ENCODE measurements at regions not wholly inside any gene's neighbourhood (a gene's known extent, or its start where the extent isn't known, plus 50 kb on each side); places are given as distances from the start of the nearest gene placed in this dataset.

DNA sequence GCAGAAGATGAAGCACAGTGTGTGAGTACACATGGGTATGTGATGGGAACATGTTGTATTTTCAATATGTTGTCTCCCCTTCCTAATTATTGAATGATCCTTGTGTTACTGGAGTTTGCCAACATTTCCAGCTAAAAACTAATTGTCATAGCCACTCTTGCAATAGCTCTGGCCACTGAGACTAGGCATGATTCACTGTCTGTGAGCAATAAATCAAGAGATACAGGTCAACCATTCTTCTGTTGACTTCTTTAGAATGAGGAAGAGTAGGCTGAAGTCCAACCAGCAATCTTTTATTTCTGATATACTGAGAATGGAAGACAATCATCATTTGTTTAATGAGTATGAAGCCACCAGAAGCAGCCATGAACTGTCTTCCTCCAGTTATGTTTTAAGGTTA, 413.9 kb downstream of the SLITRK5 start:
- DNase-seq = no peak

DNA sequence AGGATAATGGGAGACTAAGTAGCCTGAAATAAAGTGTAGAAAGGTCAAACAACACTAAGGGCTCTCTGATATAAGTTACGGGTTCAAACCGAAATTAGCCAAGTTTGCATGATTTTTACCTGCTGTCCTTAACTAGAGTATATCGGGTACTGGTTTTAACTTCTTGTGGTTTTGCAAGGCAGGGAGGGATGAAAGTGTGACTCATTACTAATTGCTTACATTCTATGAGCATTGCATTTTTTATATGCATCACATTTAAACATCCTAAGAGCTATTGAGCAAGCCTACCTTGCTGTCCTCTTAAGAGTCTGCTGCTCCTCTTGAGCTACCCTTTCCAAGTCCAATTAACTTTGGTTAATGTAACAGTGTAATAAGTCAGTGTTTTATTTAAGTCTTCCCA, 415.4 kb downstream of the SLITRK5 start:
- DNase-seq = no peak

- no peak for DNase-seq
Measured at GRCh38 chr13:88097541-88097940, 426.4 kb downstream of the SLITRK5 start.

DNA sequence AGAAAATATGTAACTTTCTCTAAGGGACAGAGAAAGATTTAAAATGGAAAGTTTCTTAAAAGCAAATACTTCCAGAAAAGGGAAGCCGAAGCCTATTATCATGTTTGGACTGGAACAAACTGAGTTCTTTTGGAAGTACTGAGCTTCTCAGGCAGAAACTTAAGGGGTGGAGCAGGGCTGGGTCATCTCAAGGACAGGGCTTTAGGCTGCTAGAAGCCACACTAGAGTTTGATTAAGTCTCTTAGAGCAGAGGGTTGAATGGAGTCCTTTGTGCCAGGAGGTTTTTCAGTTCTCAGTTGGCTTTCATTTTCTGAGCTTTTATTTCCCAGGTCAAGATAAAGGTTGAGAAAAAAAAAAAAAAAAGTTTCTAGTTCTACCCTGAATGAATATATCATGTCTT, 432.7 kb downstream of the SLITRK5 start:
- peak in 1 of 3 donors; percentile 14 for DNase-seq

DNA sequence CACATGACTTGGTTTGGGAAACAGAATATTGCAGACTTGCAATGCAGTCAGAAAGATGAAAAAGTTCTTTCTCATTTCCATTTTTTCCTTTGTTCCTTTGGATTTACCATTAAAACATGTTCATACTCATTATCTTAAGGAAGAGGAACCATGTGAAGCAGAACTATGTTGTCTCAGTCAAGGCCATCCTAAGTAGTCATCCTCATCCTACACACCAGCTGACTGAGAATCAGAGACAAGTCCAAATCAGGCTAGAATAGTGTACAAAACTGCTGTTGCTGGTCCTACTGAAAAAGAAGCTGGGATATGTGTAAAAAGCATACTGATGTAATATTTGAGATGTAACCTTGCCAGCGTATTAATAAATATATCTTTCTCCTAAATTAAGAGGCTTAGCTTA, 433.4 kb downstream of the SLITRK5 start:
- no peak for DNase-seq

DNA sequence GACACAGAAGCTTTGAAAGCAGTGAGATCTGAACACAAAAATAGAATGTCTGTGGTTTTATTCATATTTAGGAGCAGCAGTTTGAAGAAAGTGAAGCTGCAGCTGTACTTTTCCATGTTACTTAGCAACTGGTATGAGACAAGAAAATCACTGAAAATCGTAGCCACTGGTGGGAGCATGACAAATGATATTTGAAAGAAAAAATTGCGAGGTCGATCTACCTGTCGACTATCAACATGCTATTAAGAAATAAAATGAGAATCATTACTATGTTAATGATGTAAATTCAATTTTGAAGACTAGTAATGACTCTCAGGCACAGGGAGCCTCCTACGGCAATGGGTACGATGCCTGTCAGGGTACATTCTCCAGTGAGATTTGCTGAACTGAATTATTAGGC, 436.4 kb downstream of the SLITRK5 start:
- DNase-seq = peak in 2 of 3 donors; percentile 7 to 23

DNA sequence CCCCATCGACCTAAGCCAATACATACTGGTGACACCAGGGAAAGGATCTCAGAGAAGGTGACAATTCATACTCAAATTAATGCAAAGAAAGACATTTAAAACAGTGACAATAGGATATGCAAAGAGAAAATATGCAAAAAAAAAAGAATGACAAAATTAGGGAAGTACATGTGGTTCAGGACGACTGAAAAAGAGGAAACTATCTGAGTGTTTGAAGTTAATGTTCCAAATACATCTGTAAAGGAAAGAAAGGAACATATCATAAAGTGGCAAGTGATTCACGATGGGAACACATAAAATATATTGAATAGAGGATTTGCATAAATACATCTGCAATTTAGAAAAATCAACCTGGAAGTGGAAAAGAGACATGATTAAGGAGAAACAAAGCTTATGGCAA, 441.4 kb downstream of the SLITRK5 start:
- no peak for DNase-seq

- DNase-seq = no peak
Measured at GRCh38 chr13:88115976-88116375, 444.8 kb downstream of the SLITRK5 start.

DNA sequence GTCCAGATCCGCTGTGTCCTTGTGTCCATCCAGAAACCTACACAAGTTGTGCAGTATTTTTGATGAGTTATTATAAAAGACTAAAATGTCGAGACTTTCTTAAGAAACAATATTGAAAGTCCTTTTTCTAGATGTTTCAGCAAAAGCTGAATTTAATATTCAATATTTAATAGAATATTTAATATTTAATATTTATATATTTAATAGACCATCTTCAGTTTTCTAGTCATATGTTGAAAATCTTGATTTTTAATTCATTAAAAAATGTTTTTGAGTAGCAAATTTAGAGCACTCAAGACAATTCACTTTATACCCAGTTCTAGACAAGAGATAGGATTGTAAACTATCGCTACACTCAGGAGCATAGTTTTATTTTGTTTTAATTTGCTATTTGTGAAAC, 447.8 kb downstream of the SLITRK5 start:
- no peak for DNase-seq

DNA sequence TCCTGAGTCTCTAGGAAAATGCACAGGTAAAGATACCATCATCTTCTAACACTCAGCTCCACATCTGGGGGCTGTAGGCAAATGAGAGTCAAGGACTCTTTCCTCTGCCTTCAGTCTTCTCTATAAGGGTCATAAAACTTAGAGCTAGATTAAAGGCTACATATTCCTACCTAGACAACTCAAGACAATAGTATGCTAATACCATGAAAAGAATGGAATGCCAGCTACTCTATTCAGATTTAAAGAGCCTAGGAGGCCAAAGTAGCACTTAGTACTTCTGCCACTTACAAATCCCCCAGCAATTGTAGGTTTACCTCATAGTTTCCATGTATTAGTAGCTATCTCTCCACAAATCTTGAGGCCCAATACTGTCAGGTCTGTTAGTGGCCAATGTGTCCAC, 453.0 kb downstream of the SLITRK5 start:
- DNase-seq = no peak

DNA sequence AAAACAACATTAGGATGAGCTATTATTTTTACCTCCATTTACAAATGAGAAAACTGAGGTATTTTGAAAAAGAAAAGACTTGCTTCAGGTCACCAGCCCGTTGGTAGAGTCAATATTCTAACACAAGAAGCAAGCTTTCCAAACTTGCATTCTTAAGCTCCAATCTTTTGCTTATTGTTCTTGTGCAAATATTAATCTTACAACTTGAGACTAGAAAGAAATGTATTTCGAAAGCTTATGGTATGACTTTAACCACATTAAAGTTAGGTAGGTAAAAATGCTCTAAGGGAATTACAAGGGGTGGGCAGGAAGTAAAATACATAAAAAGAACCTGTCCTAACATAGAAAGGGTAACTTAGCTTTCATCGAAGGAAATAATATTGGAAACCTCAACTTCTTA, 453.9 kb downstream of the SLITRK5 start:
- DNase-seq = no peak

- DNase-seq = no peak
Measured at GRCh38 chr13:88136098-88136790, 465.1 kb downstream of the SLITRK5 start.

DNA sequence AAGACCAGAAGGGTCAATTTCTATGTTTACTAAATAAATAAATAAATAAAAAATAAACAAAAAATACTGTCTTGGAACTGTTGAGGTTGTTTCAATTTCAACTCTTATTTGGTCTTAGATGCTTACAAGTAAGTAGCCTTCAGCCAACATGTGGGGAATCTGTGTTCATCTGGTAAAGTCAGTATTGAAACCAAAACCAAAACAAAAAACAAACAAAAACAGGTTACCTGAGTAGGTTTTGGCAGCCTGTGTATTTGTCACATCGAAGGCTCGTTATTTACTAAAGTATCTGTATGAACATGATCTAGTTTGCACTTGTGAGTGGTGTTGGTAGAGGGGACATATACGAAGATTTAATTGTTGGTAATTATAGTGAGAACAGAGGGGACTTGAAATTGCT, 471.5 kb downstream of the SLITRK5 start:
- no peak for DNase-seq

GRCh38 chr13:88144580-88144979, 473.4 kb downstream of the SLITRK5 start:
- DNase-seq = no peak

- DNase-seq = no peak
Measured at GRCh38 chr13:88153353-88153752, 482.2 kb downstream of the SLITRK5 start.

DNA sequence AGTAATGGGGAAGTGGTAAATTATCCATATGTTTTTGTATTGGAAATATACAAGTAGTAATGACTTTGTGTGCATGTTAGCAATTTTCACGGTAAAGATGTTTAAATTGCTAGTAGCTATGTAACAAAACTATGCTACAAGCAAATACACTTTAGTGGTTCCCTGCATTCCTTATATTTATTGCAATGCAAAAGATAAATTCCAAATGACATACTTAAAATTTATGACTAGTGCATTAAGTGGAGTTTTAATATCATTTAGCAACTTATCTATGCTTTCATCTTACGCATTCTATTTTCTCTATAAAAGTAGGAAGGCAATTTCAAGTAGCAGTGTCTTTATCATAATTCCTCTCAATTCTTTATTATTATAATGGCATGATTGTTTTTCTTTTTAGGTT, 482.8 kb downstream of the SLITRK5 start:
- no peak for DNase-seq

DNA sequence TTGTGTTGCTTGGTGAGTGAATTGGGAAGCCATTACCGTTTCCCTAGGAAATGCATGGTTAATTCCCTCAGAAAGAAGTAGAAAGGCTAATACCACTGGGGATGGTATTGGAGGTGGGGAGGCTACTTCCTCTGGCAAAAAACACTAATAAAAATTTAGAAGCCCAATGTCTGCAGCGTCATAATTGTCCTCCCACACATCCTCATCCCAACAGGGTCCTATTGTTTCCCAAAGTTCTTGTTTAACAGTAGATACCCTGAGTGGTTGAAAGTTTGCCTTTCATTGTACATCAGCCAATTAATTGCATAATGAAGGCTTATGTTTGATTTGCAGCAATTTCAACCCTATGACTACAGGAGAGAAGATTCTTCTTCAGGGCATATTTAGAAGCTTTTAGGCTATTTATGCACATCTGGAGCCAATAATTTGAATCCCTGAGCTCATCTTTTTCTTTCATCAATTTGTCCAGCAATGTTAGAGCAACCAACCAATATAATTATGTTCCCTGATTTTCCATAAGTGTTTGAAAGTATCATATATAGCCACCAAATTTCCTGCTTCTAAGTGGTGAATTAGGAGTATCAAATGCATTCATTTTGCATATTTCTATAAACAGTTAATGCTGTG, 491.0 kb downstream of the SLITRK5 start:
- DNase-seq = no peak

GRCh38 chr13:88176231-88176630, 505.1 kb downstream of the SLITRK5 start:
- DNase-seq = no peak

DNA sequence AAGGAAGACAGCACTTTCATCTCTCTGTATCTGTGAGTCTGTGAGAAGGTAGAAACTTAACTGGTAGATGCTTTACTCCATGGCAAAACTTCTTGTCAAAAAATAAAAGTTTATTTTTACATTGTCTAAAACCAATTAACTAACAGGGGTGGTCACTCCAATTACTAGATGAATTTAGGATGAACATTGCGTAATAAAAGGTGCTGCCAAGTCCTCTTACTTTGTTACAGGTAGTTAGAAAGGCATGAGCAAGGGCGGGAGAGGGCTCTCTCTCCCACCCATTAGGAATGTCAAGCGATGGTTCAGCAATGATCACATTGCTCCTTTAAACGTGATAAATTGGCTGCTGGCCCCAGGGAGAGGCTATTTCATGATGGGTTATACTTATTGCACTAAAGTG, 512.3 kb downstream of the SLITRK5 start:
- DNase-seq = no peak

DNA sequence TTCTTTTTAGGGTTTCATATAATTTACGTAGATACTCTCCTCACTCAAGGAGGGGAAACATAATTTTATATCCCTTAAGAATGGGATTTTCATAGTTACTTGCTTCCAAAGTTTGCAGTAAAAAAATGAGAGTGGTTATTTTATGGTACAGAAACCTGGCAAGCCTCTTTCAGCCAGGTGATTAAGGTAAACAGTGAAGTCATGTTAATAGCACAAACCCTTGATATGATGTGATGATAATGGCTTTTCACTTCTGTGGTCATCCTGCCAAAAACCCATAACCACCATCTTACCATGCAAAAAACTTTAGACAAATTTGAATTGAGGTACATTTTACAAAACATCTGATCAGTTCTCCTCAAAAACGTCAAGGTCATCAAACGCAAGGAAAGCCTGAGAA, 517.8 kb downstream of the SLITRK5 start:
- no peak for DNase-seq

GRCh38 chr13:88189728-88190127, 518.6 kb downstream of the SLITRK5 start:
- DNase-seq = peak in 1 of 3 donors; percentile 13

DNA sequence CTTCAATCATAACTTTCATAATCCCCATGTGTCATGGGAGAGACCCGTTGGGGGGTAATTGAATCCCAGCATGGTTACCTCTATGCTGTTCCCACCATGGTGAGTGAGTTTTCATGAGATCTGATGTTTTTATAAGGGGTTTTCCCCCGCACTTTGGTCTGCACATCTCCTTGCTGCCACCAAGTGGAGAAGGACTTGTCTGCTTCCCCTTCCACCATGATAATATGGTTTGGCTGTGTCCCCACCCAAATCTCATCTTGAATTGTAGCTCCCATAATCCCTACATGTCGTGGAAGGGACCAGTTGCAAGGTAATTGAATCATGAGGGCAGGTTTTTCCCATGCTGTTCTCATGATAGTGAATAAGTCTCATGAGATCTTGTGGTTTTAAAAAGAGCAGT, 524.9 kb downstream of the SLITRK5 start:
- DNase-seq = no peak

- DNase-seq = no peak
Measured at GRCh38 chr13:88217372-88217771, 546.2 kb downstream of the SLITRK5 start.

DNA sequence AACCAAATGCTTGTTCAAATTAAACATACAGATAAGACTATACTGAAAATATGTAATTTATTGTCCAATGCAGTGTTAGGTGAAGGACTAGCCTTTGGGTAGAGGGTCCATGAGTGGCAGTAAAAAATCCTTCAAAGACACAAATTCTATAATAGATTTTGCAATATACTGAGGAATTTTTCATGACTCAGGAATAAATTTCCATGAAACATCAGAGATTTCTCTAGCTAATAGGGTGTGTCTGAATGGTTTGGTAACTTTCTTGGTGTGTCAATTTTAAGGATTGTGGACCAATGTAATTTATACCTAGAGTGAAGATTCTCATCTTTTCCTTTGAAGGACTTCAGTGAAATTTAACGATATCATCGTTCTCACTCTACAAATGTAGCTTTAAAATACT, 546.7 kb downstream of the SLITRK5 start:
- DNase-seq = no peak
